SK-N-SH (cell line): ENCODE measurements at regions not wholly inside any gene's neighbourhood (a gene's known extent, or its start where the extent isn't known, plus 50 kb on each side); places are given as distances from the start of the nearest gene placed in this dataset.

ENCODE experiments used
- CTCF ChIA-PET: fragments of 300-600, 350-600 bp; formaldehyde crosslinking; extraction: SDS; loops from one replicate; lab custom pipeline; 2021; lab: Yijun Ruan, JAX
- POLR2A ChIA-PET: fragments of 350-600 bp; sonication (Branson Sonifier 250); formaldehyde crosslinking; extraction: SDS; loops from one replicate; lab custom pipeline; 2020; ENCODE audit warnings: antibody characterized with exemption, inconsistent platforms; lab: Yijun Ruan, JAX
- DNase-seq: peaks from one replicate; pipeline ENCODE4 v3.0.0; 2012
- H2AFZ ChIP-seq: fragments of 200-600 bp; sonication (generic); 2 replicates; pipeline ENCODE4 v1.8.1; 2016; ENCODE audit warnings: antibody characterized with exemption, mild to moderate bottlenecking, low read depth
- H3F3A ChIP-seq: fragments of 200-600 bp; sonication (generic); replicated peaks from 2 replicates; pipeline ENCODE3; 2016; ENCODE audit warnings: antibody characterized with exemption, mild to moderate bottlenecking; ENCODE audit not compliant: insufficient read depth
- H3K27ac ChIP-seq, 2 experiments: fragments of 200-500 bp in 1 of 2; fragments of 200-600 bp in 1 of 2; sonication (Bioruptor generic) in 1 of 2; sonication (generic), shearing (Covaris generic) in 1 of 2; 2 replicates each; pipeline versions ENCODE4 v1.5.1 to v1.6.1; 2014 to 2016; ENCODE audit warnings: low read depth in 2 of 2, inconsistent platforms in 1 of 2, low read length in 1 of 2, mild to moderate bottlenecking in 1 of 2, mixed read lengths in 1 of 2
- H3K27me3 ChIP-seq: fragments of 200-600 bp; sonication (generic), shearing (Covaris generic); 2 replicates; pipeline ENCODE4 v1.6.1; 2016; ENCODE audit warnings: mixed run types; ENCODE audit not compliant: insufficient read depth
- H3K36me3 ChIP-seq, 2 experiments: fragments of 200-500 bp in 1 of 2; fragments of 200-600 bp in 1 of 2; sonication (Bioruptor generic) in 1 of 2; sonication (generic) in 1 of 2; replicated peaks in 1 of 2; 2 replicates each; pipeline versions ENCODE3 to v1.5.1; 2014 to 2016; ENCODE audit warnings: low read length in 1 of 2, mild to moderate bottlenecking in 1 of 2; ENCODE audit not compliant: insufficient read depth in 2 of 2, control insufficient read depth in 1 of 2
- H3K4me1 ChIP-seq, 2 experiments: fragments of 200-500 bp in 1 of 2; fragments of 200-600 bp in 1 of 2; sonication (Bioruptor generic) in 1 of 2; sonication (generic), shearing (Covaris generic) in 1 of 2; 2 replicates each; pipeline versions ENCODE4 v1.5.1 to v1.6.1; 2014 to 2016; ENCODE audit warnings: low read depth in 1 of 2, low read length in 1 of 2, mixed run types in 1 of 2; ENCODE audit not compliant: insufficient read depth in 2 of 2, control insufficient read depth in 1 of 2
- H3K4me2 ChIP-seq: fragments of 200-600 bp; sonication (generic), shearing (Covaris generic); 2 replicates; pipeline ENCODE4 v1.6.1; 2017; ENCODE audit warnings: mixed run types
- H3K4me3 ChIP-seq, 2 experiments: fragments of 200-500 bp in 1 of 2; fragments of 200-600 bp in 1 of 2; sonication (Bioruptor generic) in 1 of 2; sonication (generic), shearing (Covaris generic) in 1 of 2; 2 replicates each; pipeline versions ENCODE4 v1.5.1 to v1.8.1; 2014 to 2016; ENCODE audit warnings: low read depth in 2 of 2, inconsistent platforms in 1 of 2, low read length in 1 of 2, mild to moderate bottlenecking in 1 of 2, mixed read lengths in 1 of 2, moderate library complexity in 1 of 2
- H3K79me2 ChIP-seq: fragments of 200-600 bp; sonication (generic); 2 replicates; pipeline ENCODE4 v1.8.1; 2017; ENCODE audit warnings: mild to moderate bottlenecking; ENCODE audit not compliant: insufficient read depth
- H3K9ac ChIP-seq: fragments of 200-600 bp; sonication (generic); 2 replicates; pipeline ENCODE4 v1.6.1; 2017; ENCODE audit warnings: mixed run types
- H3K9me2 ChIP-seq: fragments of 200-600 bp; sonication (generic); 2 replicates; pipeline ENCODE4 v1.6.1; 2017; ENCODE audit warnings: mixed run types
- H3K9me3 ChIP-seq: fragments of 200-600 bp; sonication (generic); 2 replicates; pipeline ENCODE4 v1.6.1; 2017; ENCODE audit warnings: mixed run types, mild to moderate bottlenecking, moderate library complexity
- H4K20me1 ChIP-seq: fragments of 200-600 bp; sonication (generic); 2 replicates; pipeline ENCODE4 v1.6.1; 2017; ENCODE audit warnings: mild to moderate bottlenecking, mixed run types; ENCODE audit not compliant: insufficient read depth
- ELF1 ChIP-seq: IDR thresholded peaks from 2 replicates; pipeline ENCODE4 v1.4.0; 2012
- EP300 ChIP-seq, 2 experiments: IDR thresholded peaks; 2 replicates each; pipeline versions ENCODE4 v1.4.0 to v1.6.1; 2012; ENCODE audit warnings: borderline replicate concordance in 1 of 2, low read depth in 1 of 2, low read length in 1 of 2
- EZH2phosphoT487 ChIP-seq: fragments of 200-600 bp; sonication (generic); IDR thresholded peaks from 2 replicates; pipeline ENCODE4 v1.6.1; 2017; ENCODE audit warnings: low read depth, mixed run types, mild to moderate bottlenecking, antibody characterized with exemption, moderate library complexity, borderline replicate concordance
- FOXJ3 ChIP-seq: sonication (generic); formaldehyde crosslinking; IDR thresholded peaks from 2 replicates; pipeline ENCODE4 v1.5.1; 2020; ENCODE audit warnings: mild to moderate bottlenecking, missing genetic modification reagents
- FOXM1 ChIP-seq: IDR thresholded peaks from 2 replicates; pipeline ENCODE4 v1.4.0; 2012; ENCODE audit warnings: low read depth, mild to moderate bottlenecking
- JUND ChIP-seq: IDR thresholded peaks from 2 replicates; pipeline ENCODE4 v1.4.0; 2012
- MEF2A ChIP-seq: IDR thresholded peaks from 2 replicates; pipeline ENCODE4 v1.4.0; 2012; ENCODE audit warnings: low read depth, borderline replicate concordance
- NFIC ChIP-seq: IDR thresholded peaks from 2 replicates; pipeline ENCODE4 v1.4.0; 2012; ENCODE audit warnings: borderline replicate concordance
- NRF1 ChIP-seq: IDR thresholded peaks from 2 replicates; pipeline ENCODE4 v1.6.1; 2012; ENCODE audit warnings: low read depth, mild to moderate bottlenecking, low read length
- PBX3 ChIP-seq: IDR thresholded peaks from 2 replicates; pipeline ENCODE4; 2012
- POLR2AphosphoS5 ChIP-seq: IDR thresholded peaks from 2 replicates; pipeline ENCODE4 v1.6.1; 2012; ENCODE audit warnings: low read depth, low read length
- RAD21 ChIP-seq: IDR thresholded peaks from 2 replicates; pipeline ENCODE4 v1.6.1; 2012; ENCODE audit warnings: mild to moderate bottlenecking, low read length
- RFX5 ChIP-seq: IDR thresholded peaks from 2 replicates; pipeline ENCODE4 v1.6.1; 2012; ENCODE audit warnings: mild to moderate bottlenecking, improper control_type of control experiment, low read length
- RXRA ChIP-seq: IDR thresholded peaks from 2 replicates; pipeline ENCODE4 v1.4.0; 2012; ENCODE audit warnings: low read depth, mild to moderate bottlenecking, borderline replicate concordance
- SMC3 ChIP-seq: IDR thresholded peaks from 2 replicates; pipeline ENCODE4 v1.6.1; 2012; ENCODE audit warnings: low read depth, low read length, improper control_type of control experiment
- TCF12 ChIP-seq: IDR thresholded peaks from 2 replicates; pipeline ENCODE4 v1.4.0; 2012
- ZBTB33 ChIP-seq: IDR thresholded peaks from 2 replicates; pipeline ENCODE4 v1.4.0; 2012; ENCODE audit warnings: low read depth, borderline replicate concordance
- WGBS: methylation state at CpG from one replicate; pipeline ENCODE4 v1.1.6; 2017; ENCODE audit warnings: low lambda C conversion rate; 5-methylcytosine and 5-hydroxymethylcytosine counted together
- TF ChIP-seq, protein P1 (sequence below): IDR thresholded peaks from 2 replicates; pipeline ENCODE4 v1.6.1; 2012; ENCODE audit warnings: mild to moderate bottlenecking, low read depth, low read length, moderate library complexity
- TF ChIP-seq, protein P2 (sequence below): IDR thresholded peaks from 2 replicates; pipeline ENCODE4 v1.4.0; 2012; ENCODE audit warnings: low read depth, borderline replicate concordance
- TF ChIP-seq, protein P3 (sequence below): fragments of 200-600 bp; sonication (generic); IDR thresholded peaks from 2 replicates; pipeline ENCODE4 v1.6.1; 2017; ENCODE audit warnings: antibody characterized with exemption, mild to moderate bottlenecking, moderate library complexity

- no peak overlapping the region for H3K4me3 ChIP-seq
- no peaks in the 10 kb centered on the region for H3K9me3 ChIP-seq
- H3K27me3 ChIP-seq = no peaks in the 10 kb centered on the region
- POLR2A ChIA-PET = no interaction called here
- no peak overlapping the region for H3K4me2 ChIP-seq
- no peaks in the 10 kb centered on the region for H4K20me1 ChIP-seq
- 62% methylated on average over 3 of the region's 3 CpGs for WGBS
- no peaks in the 10 kb centered on the region for H3K36me3 ChIP-seq
- H3K4me1 ChIP-seq = no peaks in the 10 kb centered on the region
- H3F3A ChIP-seq = no peaks in the 10 kb centered on the region
- no peaks in the 10 kb centered on the region for H3K9me2 ChIP-seq
- TF ChIP-seq POLR2AphosphoS5 (no peak), NRF1 (no peak), NFIC (no peak), FOXJ3 (CRISPR knock-in tag) (no peak), SMC3 (no peak), ZBTB33 (no peak), JUND (no peak), ELF1 (no peak), EZH2phosphoT487 (no peak), TCF12 (no peak), PBX3 (no peak), FOXM1 (no peak), EP300 (IDR thresholded peaks at IDR 0.05; ENCODE audit: borderline replicate concordance in 1 of 2, low read depth in 1 of 2, low read length in 1 of 2) (no peak), MEF2A (no peak), RXRA (no peak), RFX5 (no peak), RAD21 (no peak)
- TF ChIP-seq, protein P1, sequence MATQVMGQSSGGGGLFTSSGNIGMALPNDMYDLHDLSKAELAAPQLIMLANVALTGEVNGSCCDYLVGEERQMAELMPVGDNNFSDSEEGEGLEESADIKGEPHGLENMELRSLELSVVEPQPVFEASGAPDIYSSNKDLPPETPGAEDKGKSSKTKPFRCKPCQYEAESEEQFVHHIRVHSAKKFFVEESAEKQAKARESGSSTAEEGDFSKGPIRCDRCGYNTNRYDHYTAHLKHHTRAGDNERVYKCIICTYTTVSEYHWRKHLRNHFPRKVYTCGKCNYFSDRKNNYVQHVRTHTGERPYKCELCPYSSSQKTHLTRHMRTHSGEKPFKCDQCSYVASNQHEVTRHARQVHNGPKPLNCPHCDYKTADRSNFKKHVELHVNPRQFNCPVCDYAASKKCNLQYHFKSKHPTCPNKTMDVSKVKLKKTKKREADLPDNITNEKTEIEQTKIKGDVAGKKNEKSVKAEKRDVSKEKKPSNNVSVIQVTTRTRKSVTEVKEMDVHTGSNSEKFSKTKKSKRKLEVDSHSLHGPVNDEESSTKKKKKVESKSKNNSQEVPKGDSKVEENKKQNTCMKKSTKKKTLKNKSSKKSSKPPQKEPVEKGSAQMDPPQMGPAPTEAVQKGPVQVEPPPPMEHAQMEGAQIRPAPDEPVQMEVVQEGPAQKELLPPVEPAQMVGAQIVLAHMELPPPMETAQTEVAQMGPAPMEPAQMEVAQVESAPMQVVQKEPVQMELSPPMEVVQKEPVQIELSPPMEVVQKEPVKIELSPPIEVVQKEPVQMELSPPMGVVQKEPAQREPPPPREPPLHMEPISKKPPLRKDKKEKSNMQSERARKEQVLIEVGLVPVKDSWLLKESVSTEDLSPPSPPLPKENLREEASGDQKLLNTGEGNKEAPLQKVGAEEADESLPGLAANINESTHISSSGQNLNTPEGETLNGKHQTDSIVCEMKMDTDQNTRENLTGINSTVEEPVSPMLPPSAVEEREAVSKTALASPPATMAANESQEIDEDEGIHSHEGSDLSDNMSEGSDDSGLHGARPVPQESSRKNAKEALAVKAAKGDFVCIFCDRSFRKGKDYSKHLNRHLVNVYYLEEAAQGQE = no peak
- TF ChIP-seq, protein P2, sequence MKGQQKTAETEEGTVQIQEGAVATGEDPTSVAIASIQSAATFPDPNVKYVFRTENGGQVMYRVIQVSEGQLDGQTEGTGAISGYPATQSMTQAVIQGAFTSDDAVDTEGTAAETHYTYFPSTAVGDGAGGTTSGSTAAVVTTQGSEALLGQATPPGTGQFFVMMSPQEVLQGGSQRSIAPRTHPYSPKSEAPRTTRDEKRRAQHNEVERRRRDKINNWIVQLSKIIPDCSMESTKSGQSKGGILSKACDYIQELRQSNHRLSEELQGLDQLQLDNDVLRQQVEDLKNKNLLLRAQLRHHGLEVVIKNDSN = no peak
- TF ChIP-seq, protein P3, sequence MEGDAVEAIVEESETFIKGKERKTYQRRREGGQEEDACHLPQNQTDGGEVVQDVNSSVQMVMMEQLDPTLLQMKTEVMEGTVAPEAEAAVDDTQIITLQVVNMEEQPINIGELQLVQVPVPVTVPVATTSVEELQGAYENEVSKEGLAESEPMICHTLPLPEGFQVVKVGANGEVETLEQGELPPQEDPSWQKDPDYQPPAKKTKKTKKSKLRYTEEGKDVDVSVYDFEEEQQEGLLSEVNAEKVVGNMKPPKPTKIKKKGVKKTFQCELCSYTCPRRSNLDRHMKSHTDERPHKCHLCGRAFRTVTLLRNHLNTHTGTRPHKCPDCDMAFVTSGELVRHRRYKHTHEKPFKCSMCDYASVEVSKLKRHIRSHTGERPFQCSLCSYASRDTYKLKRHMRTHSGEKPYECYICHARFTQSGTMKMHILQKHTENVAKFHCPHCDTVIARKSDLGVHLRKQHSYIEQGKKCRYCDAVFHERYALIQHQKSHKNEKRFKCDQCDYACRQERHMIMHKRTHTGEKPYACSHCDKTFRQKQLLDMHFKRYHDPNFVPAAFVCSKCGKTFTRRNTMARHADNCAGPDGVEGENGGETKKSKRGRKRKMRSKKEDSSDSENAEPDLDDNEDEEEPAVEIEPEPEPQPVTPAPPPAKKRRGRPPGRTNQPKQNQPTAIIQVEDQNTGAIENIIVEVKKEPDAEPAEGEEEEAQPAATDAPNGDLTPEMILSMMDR = no peak
- TF ChIP-seq, all 33 proteins: peak for 0
- Histone ChIP-seq H3K27ac (no peak overlapping the region), H3K9ac (no peak overlapping the region), H3K79me2 (no peaks in the 10 kb centered on the region), H2AFZ (no peak overlapping the region)
- DNase-seq = no peak
- CTCF ChIA-PET = interaction anchor here (0.5 to 1.4 kb wide), 3 partner anchors 9 to 45 kb away, joined by 3 to 4 read pairs (median 3); no protein-coding TSS in a partner anchor
Observed at GRCh38 chr4:169870507-169870906, 112.8 kb upstream of the HPF1 start.
